Thyroid gland (tissue), 4 donors: ENCODE measurements at regions not wholly inside any gene's neighbourhood (a gene's known extent, or its start where the extent isn't known, plus 50 kb on each side); places are given as distances from the start of the nearest gene placed in this dataset.

Experiments
- POLR2A ChIP-seq, 2 donors: fragments of 450-650 bp; IDR thresholded peaks; one replicate each; pipeline ENCODE4 v1.6.1; 2017; ENCODE audit warnings: antibody characterized with exemption in 2 of 2, mild to moderate bottlenecking in 2 of 2, moderate library complexity in 1 of 2
- TF ChIP-seq, protein P1 (sequence below), 6 experiments: fragments of 200-600 bp in 3 of 6; fragments of 450-650 bp in 3 of 6; sonication (generic) in 3 of 6; IDR thresholded peaks; one replicate each; pipeline ENCODE4 v1.5.1; 2016 to 2019; ENCODE audit warnings: antibody characterized with exemption in 6 of 6, mild to moderate bottlenecking in 2 of 6, inconsistent platforms in 1 of 6, moderate library complexity in 1 of 6

- TF ChIP-seq, protein P1, sequence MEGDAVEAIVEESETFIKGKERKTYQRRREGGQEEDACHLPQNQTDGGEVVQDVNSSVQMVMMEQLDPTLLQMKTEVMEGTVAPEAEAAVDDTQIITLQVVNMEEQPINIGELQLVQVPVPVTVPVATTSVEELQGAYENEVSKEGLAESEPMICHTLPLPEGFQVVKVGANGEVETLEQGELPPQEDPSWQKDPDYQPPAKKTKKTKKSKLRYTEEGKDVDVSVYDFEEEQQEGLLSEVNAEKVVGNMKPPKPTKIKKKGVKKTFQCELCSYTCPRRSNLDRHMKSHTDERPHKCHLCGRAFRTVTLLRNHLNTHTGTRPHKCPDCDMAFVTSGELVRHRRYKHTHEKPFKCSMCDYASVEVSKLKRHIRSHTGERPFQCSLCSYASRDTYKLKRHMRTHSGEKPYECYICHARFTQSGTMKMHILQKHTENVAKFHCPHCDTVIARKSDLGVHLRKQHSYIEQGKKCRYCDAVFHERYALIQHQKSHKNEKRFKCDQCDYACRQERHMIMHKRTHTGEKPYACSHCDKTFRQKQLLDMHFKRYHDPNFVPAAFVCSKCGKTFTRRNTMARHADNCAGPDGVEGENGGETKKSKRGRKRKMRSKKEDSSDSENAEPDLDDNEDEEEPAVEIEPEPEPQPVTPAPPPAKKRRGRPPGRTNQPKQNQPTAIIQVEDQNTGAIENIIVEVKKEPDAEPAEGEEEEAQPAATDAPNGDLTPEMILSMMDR (IDR thresholded peaks at IDR 0.05), result no peak
- no peak for TF ChIP-seq POLR2A (IDR thresholded peaks at IDR 0.05)
Observed at GRCh38 chr2:131417886-131418285, 53.9 kb upstream of the RAB6D start.
